ENCODE measurements at regions not wholly inside any gene's neighbourhood (a gene's known extent, or its start where the extent isn't known, plus 50 kb on each side); places are given as distances from the start of the nearest gene placed in this dataset.
"Not testable (repeated sequence)": the region's sequence is repeated elsewhere in the genome, so short reads cannot be mapped to it uniquely, and the experiment has no call there.

DNA sequence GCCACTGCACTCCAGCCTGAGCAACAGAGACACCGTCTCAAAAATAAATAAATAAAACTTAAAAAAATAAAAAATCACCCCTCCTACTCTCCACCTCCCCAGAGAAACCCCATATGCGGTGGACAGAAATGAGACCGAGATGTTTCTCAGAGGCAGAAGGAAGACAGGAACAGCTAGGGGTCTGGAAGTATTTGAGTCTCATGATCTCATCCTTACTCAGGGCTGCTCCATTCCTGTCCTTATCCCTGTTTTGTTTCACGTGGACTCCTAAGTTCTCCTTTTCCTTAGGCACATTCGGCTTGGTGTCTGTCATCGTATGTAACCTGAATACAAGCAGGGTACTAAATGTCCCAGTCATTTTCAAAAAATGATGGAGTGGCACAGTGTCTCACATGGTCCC lies 76.1 kb downstream of the C9orf50 start:
- no peak overlapping the region for H3K4me3 ChIP-seq (ENCODE audit: control insufficient read depth, low read depth, low read length)
- TF ChIP-seq, protein P1, sequence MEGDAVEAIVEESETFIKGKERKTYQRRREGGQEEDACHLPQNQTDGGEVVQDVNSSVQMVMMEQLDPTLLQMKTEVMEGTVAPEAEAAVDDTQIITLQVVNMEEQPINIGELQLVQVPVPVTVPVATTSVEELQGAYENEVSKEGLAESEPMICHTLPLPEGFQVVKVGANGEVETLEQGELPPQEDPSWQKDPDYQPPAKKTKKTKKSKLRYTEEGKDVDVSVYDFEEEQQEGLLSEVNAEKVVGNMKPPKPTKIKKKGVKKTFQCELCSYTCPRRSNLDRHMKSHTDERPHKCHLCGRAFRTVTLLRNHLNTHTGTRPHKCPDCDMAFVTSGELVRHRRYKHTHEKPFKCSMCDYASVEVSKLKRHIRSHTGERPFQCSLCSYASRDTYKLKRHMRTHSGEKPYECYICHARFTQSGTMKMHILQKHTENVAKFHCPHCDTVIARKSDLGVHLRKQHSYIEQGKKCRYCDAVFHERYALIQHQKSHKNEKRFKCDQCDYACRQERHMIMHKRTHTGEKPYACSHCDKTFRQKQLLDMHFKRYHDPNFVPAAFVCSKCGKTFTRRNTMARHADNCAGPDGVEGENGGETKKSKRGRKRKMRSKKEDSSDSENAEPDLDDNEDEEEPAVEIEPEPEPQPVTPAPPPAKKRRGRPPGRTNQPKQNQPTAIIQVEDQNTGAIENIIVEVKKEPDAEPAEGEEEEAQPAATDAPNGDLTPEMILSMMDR (conservative IDR thresholded peaks at IDR 0.05; ENCODE audit: control insufficient read depth, insufficient read depth, low read depth, low read length): no peak
- DNase-seq (ENCODE audit: low read depth): peak; percentile 69

DNA sequence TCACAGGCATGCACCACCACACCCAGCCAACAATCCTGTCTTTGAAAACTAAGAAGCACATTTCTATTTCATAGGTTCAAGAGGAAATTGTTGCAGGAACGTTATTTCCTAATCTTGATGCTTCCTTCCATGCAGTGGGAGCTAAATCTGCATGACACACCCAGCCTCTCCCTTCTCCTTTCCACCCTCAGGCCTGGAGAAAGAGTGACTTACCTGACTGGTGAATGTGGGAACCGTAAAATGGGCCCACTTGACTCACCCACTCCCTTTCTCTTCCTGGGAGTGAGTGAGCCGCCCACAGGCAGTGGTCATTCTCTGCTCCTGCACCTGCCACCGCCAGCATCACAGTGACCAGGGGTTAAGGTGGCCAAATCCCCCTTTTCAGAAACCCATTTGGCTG lies 78.2 kb downstream of the C9orf50 start:
- no peak overlapping the region for H3K4me3 ChIP-seq (ENCODE audit: control insufficient read depth, low read depth, low read length)
- no peak for DNase-seq (ENCODE audit: low read depth)
- TF ChIP-seq, protein P1 (conservative IDR thresholded peaks at IDR 0.05; ENCODE audit: control insufficient read depth, insufficient read depth, low read depth, low read length): no peak

DNA sequence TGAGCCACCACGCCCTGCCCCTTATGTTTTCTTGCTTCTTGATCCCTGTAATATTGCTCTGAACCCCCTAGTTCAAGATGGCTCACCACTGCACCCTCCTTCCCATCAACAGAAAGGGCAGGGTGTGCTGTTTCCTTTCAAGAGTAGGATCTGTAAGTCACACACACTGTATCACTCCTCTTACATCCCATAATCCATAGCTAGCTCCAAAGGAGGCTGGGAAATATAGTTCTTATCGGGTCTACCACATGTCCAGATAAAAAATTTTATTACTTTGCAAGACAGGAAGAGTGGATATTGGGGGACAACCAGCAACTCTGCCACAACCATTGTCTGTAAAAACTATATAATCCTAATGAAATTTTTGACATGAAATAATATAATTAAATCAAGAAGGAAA lies 79.6 kb downstream of the C9orf50 start:
- H3K4me3 ChIP-seq (ENCODE audit: control insufficient read depth, low read depth, low read length): no peak overlapping the region
- TF ChIP-seq, protein P1 (conservative IDR thresholded peaks at IDR 0.05; ENCODE audit: control insufficient read depth, insufficient read depth, low read depth, low read length): no peak
- DNase-seq (ENCODE audit: low read depth): no peak

DNA sequence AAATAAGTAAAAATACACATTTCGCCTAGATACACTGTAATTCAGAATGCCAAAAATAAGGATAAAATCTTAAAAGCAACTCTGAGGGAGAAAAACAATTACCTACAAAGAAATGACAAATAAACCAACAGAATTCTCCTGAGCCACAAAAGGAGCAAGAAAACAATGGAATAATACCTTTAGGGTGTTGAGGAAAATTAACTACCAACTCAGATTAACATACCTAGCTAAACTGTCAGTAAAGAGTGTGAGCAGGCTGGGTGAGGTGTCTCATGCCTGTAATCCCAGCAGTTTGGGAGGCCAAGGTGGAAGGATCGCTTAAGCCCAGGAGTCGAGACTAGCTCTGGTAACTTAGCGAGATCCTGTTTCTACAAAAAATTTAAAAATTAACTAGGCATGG lies 81.5 kb downstream of the C9orf50 start:
- H3K4me3 ChIP-seq (ENCODE audit: control insufficient read depth, low read depth, low read length): no peak overlapping the region
- TF ChIP-seq, protein P1 (conservative IDR thresholded peaks at IDR 0.05; ENCODE audit: control insufficient read depth, insufficient read depth, low read depth, low read length): no peak
- no peak for DNase-seq (ENCODE audit: low read depth)

- not testable (repeated sequence) for DNase-seq (ENCODE audit: low read depth); H3K4me3 ChIP-seq (ENCODE audit: control insufficient read depth, low read depth, low read length)
Measured at GRCh38 chr9:129531860-129532402, 89.0 kb downstream of the C9orf50 start.

DNA sequence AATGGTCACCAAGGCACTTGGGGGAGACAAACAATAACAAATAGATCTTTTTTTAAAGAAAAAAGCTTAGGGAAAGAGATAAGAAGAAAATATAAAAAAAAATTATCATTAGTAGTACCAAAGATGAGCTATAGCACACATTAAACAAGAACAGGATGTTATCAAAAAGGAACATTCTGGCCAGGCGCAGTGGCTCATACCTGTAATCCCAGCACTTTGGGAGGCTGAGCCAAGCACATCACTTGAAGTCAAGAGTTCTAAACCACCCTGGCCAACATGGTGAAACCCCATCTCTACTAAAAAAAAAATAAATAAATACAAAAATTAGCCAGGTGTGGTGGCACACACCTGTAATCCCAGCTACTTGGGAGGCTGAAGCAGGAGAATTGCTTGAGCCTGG lies 92.9 kb downstream of the C9orf50 start:
- not testable (repeated sequence) for DNase-seq (ENCODE audit: low read depth); H3K4me3 ChIP-seq (ENCODE audit: control insufficient read depth, low read depth, low read length)

DNA sequence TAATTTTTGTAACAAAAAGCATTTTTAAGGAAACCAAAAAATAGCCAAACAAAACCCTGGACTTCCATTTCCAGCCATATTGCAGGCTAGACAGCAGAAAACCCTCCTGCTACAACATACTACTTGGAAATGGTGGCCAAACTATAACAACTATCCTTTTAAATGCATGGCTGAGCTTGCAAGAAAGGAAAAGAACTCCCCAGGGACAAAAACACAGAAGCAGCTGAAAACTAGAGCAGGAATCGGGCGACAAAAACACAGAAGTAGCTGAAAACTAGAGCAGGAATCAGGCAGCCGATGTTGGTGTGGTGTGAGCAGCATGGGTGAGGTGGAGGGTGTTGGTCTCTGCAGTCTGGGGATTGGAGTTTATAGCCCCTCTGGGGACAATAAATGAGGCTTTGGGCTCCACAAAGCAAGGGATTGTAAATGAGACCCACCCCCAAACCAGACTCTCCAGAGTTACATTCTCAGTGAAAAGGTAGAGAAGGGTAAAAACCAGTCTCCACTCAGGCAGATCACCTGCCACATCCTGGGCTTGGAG lies 95.2 kb downstream of the C9orf50 start:
- no peak for DNase-seq (ENCODE audit: low read depth)
- no peak overlapping the region for H3K4me3 ChIP-seq (ENCODE audit: control insufficient read depth, low read depth, low read length)
- TF ChIP-seq, protein P1 (conservative IDR thresholded peaks at IDR 0.05; ENCODE audit: control insufficient read depth, insufficient read depth, low read depth, low read length): no peak

All from fibroblast of mammary gland (primary cell).